ENCODE measurements at regions not wholly inside any gene's neighbourhood (a gene's known extent, or its start where the extent isn't known, plus 50 kb on each side); places are given as distances from the start of the nearest gene placed in this dataset.

GRCh38 chr7:125412890-125413665 is 483.5 kb upstream of the POT1 start:
- Histone ChIP-seq H3K4me1 (ENCODE audit: control insufficient read depth in 1 of 2, insufficient read depth in 2 of 2, low read length in 2 of 2) (no peaks in the 10 kb centered on the region), H3K9me3 (replicated peaks in 1 of 2; ENCODE audit: control insufficient read depth in 1 of 2, insufficient read depth in 1 of 2, low read length in 2 of 2) (peaks cover 3 to 4% of the 10 kb centered on the region in 2 donors), H3K36me3 (replicated peaks in 1 of 2; ENCODE audit: control insufficient read depth in 1 of 2, insufficient read depth in 2 of 2, low read length in 2 of 2) (no peaks in the 10 kb centered on the region), H4K20me1 (ENCODE audit: insufficient read depth, low read length) (no peaks in the 10 kb centered on the region), H3K27ac (ENCODE audit: low read depth in 1 of 2, low read length in 2 of 2) (no peak overlapping the region), H3K4me3 (replicated peaks in 1 of 3; ENCODE audit: low read depth in 2 of 3, low read length in 3 of 3) (no peak overlapping the region), H3K27me3 (ENCODE audit: control insufficient read depth in 2 of 2, insufficient read depth in 2 of 2, low read length in 2 of 2) (no peaks in the 10 kb centered on the region), H3K79me2 (ENCODE audit: insufficient read depth, low read length) (no peaks in the 10 kb centered on the region), H3K9ac (ENCODE audit: insufficient read depth, low read length, poor library complexity, severe bottlenecking) (no peak overlapping the region), H3K4me2 (replicated peaks; ENCODE audit: extremely low read depth, low read length, poor library complexity, severe bottlenecking) (no peak overlapping the region), H2AFZ (ENCODE audit: insufficient read depth, low read depth, low read length, poor library complexity, severe bottlenecking) (no peak overlapping the region)
- Mint-ChIP-seq H3K27ac (no peak overlapping the region), H3K4me3 (no peak overlapping the region), H3K4me1 (no peaks in the 10 kb centered on the region), H3K27me3 (ENCODE audit: low read depth in 3 of 3) (peaks cover 0 to 3% (median 0%) of the 10 kb centered on the region in 3 donors), H3K9me3 (peaks cover 0 to 7% (median 3%) of the 10 kb centered on the region in 7 donors), H3K36me3 (no peaks in the 10 kb centered on the region)
- TF ChIP-seq, protein P1, sequence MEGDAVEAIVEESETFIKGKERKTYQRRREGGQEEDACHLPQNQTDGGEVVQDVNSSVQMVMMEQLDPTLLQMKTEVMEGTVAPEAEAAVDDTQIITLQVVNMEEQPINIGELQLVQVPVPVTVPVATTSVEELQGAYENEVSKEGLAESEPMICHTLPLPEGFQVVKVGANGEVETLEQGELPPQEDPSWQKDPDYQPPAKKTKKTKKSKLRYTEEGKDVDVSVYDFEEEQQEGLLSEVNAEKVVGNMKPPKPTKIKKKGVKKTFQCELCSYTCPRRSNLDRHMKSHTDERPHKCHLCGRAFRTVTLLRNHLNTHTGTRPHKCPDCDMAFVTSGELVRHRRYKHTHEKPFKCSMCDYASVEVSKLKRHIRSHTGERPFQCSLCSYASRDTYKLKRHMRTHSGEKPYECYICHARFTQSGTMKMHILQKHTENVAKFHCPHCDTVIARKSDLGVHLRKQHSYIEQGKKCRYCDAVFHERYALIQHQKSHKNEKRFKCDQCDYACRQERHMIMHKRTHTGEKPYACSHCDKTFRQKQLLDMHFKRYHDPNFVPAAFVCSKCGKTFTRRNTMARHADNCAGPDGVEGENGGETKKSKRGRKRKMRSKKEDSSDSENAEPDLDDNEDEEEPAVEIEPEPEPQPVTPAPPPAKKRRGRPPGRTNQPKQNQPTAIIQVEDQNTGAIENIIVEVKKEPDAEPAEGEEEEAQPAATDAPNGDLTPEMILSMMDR (IDR thresholded peaks at IDR 0.05): no peak
- intact Hi-C loops (cut with micrococcal nuclease): no loop called here
- no CpG with 5 or more reads among the region's 2 CpGs for WGBS (ENCODE audit: insufficient coverage)
- DNase-seq: no peak

GRCh38 chr7:125409921-125410320 is 480.3 kb upstream of the POT1 start:
- DNase-seq: no peak
- Histone ChIP-seq H3K4me3 (replicated peaks in 1 of 3; ENCODE audit: low read depth in 2 of 3, low read length in 3 of 3) (no peak overlapping the region), H3K9ac (ENCODE audit: insufficient read depth, low read length, poor library complexity, severe bottlenecking) (no peak overlapping the region), H2AFZ (ENCODE audit: insufficient read depth, low read depth, low read length, poor library complexity, severe bottlenecking) (no peak overlapping the region), H3K27me3 (ENCODE audit: control insufficient read depth in 2 of 2, insufficient read depth in 2 of 2, low read length in 2 of 2) (no peaks in the 10 kb centered on the region), H3K36me3 (replicated peaks in 1 of 2; ENCODE audit: control insufficient read depth in 1 of 2, insufficient read depth in 2 of 2, low read length in 2 of 2) (no peaks in the 10 kb centered on the region), H3K4me1 (ENCODE audit: control insufficient read depth in 1 of 2, insufficient read depth in 2 of 2, low read length in 2 of 2) (no peaks in the 10 kb centered on the region), H3K27ac (ENCODE audit: low read depth in 1 of 2, low read length in 2 of 2) (no peak overlapping the region), H3K79me2 (ENCODE audit: insufficient read depth, low read length) (no peaks in the 10 kb centered on the region), H4K20me1 (ENCODE audit: insufficient read depth, low read length) (no peaks in the 10 kb centered on the region), H3K4me2 (replicated peaks; ENCODE audit: extremely low read depth, low read length, poor library complexity, severe bottlenecking) (no peak overlapping the region), H3K9me3 (replicated peaks in 1 of 2; ENCODE audit: control insufficient read depth in 1 of 2, insufficient read depth in 1 of 2, low read length in 2 of 2) (no peaks in the 10 kb centered on the region)
- Mint-ChIP-seq H3K4me3 (no peak overlapping the region), H3K4me1 (no peaks in the 10 kb centered on the region), H3K9me3 (peaks cover 0 to under 1% (median 0%) of the 10 kb centered on the region in 7 donors), H3K27ac (no peak overlapping the region), H3K27me3 (ENCODE audit: low read depth in 3 of 3) (peaks cover 0 to 3% (median 0%) of the 10 kb centered on the region in 3 donors), H3K36me3 (no peaks in the 10 kb centered on the region)
- intact Hi-C loops (cut with micrococcal nuclease): no loop called here
- TF ChIP-seq, protein P1 (IDR thresholded peaks at IDR 0.05): no peak

Data from CD14-positive monocyte (primary cell).